H54 (cell line): ENCODE measurements at regions not wholly inside any gene's neighbourhood (a gene's known extent, or its start where the extent isn't known, plus 50 kb on each side); places are given as distances from the start of the nearest gene placed in this dataset.

Source experiments
- DNase-seq: peaks from one replicate; pipeline ENCODE4 v3.0.0; 2011; ENCODE audit warnings: low spot score, mixed read lengths; ENCODE audit not compliant: insufficient read length
- FAIRE-seq: peaks from 3 replicates; lab custom pipeline; 2011; peaks lifted over from hg19 to GRCh38; lab: Jason Lieb, UNC
- POLR2A ChIP-seq: IDR thresholded peaks from 2 replicates; pipeline ENCODE4 v1.6.1; 2011; ENCODE audit warnings: low read depth, mild to moderate bottlenecking, low read length

DNA sequence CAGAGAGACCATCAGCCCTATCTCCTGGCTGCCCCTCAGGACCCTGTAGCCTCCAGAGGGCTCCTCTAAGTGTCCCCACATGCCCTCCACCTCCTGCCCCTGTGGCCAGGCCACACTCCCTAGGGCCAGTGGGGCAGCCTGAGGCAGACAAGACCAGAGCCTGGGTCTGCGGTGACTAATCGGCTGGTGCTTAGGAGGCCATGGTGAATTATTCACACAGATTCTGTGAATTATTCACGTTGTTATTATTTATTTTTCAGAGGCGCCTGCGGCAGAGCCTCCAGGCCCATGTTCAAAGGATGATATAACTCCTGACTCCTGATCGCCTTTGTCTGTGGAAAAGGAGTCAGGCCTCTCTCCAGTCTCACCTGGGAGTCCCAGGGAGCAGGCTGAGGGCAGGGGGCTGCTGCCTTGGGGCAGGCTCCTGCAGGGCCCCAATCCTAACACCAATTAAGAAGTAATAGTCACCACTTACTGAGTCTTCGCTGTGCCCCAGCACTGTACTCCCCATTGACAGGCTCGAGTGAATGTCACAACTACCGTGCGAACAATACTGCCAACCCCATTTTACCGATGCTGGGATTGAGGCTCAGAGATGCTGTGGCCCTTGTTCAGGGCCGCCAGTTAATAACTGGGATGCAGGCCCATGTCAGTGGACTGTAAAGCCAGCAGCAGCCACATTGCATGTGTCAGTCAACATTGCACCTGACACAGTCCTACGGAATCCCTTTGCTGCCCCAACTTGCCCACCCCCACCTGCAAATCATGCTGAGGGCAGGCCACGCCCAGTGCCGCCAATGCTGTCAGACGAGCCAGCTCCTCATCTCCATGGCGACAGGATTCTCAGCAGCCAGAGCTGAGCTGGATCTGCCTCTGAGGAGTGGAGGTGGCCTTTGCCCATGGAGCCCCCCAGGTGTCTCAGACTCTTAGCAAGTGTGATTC lies 94.9 kb downstream of the PCDH1 start:
- peak; percentile 63 for DNase-seq
- no peak for FAIRE-seq
- TF ChIP-seq POLR2A: no peak

DNA sequence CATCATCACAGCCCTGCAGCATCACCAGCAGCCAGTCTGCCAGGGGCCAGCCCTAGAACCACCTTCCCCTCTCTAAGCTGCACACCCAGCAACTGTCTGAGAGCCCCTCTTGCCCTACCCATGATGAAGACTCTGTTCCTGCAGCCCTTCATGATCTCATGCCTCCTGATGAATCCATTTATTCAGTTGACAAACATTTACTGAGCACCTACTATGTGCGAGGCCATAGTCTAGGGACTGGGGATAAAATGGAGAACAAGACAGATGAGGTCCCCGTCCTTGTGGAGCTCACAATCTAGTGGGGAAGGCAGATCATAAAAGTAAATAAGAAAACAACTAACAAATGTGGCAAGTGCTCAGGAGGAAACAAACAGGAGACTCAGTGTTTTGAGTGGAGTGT lies 96.3 kb downstream of the PCDH1 start:
- TF ChIP-seq POLR2A: no peak
- FAIRE-seq: no peak
- no peak for DNase-seq

DNA sequence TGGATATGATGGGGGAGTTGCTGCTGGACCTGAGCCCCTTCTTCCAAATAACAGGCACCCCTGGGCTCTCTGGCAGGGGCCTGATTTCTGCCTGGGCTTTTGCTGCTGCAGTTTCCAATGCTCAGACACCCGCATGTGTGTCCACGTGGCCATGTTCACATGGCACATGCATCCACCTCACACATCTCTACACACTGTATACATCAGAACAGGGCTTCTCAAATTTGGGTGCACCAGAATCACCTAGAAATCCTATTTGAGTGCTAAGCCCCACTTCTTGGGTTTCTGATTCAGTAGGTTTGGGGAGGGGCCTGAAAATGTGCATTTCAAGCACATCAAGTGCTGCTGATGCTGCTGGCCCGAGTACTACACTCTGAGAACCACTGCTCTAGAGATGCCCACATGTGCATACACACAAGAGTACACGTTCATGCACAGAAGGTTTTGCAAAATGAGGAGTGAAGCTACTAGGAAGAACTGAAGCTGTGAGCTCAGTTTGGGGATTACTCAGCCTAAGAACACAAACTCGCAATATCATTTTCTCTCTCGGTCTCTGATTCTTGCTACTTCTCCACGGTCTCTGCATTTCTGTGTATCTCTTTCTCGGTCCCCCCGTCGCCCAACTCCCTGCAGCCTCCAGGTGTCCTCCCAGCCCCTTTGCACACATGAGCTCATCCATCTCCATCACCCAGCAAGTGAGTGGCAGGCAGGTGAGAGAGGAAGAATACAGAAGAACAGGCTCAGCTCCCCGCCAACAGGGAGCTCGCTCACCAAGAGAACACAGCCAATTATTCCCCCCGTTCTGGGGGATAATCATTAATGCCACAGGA lies 97.0 kb downstream of the PCDH1 start:
- no peak for DNase-seq
- no peak for TF ChIP-seq POLR2A
- FAIRE-seq: no peak

DNA sequence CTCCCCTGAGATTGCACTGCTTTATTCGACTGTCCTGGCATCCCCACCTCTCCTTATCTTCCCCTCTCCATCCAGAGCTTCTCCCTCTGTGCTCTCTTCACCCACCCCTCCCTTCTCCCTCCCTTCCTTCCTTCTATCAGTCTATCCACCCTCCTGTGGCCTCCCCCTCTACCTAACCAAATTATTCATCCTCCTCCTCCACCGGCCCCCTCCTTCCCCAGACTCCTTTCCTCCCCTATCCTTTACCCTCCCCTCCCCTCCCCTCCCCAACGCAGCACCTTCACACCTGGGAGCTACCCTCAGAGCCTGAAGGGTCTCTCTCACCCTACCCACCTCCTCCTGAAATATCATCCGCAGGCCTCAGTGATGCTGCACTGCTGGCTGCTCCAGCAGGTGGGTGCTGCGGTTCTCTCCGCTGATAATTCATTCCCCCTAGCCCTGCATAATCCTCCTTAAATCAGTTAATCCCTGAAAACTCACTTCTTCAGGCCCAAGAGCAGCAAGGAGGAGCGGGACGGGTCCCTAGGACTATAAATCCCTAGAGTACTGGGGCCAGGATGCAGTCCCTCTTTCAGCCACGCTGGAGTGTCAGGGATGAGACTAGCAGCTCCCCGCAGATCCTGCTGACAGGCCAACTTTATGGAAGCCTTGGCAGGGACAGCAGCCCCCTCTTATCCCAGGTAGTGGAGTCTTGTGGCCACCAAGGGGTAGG lies 97.8 kb downstream of the PCDH1 start:
- no peak for TF ChIP-seq POLR2A
- DNase-seq: no peak
- no peak for FAIRE-seq

DNA sequence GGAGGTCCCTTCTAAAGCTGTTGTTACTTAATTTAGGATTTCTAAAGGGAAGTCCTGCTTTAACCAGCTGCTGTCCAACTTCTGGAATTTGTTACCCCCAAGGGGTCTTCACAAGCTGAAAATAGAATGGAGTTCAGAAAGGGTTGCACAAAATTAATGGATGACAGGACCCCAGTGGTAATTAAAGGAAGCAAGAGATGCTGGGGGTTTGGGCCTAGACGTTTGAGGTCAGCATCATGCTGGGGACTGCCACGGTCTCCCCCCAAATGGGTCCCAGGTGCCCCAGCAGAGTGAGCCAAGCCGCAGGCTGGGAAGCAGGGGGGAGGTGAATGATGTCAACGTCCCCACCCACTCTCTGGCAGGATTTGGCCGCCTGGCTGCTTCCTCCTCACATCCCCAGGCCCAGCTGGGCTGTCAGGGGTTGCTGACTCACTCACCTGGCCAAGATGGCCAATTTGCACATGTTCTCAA lies 97.5 kb upstream of the ARAP3 start:
- TF ChIP-seq POLR2A: no peak
- FAIRE-seq (no peak), DNase-seq (peak; percentile 45)

DNA sequence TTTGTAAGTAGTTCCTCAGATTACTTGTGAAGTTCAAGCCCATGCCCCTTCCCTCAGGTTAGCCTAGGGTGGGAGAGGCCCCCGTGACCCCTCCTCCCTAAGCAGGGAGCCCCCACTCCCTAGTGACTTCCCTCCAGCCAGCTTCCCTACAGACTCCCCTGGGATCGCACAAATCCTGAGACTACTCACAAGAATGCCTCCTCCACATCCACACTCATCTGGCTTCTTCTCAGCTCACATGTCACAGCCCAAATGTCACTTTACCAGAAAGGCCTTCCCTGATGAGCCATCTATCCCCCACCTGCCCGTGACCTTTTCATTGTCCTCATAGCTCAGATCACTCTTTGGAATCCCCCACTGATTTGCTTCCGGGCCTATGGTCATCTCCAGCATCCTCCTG lies 96.7 kb upstream of the ARAP3 start:
- FAIRE-seq (no peak), DNase-seq (no peak)
- TF ChIP-seq POLR2A: no peak

DNA sequence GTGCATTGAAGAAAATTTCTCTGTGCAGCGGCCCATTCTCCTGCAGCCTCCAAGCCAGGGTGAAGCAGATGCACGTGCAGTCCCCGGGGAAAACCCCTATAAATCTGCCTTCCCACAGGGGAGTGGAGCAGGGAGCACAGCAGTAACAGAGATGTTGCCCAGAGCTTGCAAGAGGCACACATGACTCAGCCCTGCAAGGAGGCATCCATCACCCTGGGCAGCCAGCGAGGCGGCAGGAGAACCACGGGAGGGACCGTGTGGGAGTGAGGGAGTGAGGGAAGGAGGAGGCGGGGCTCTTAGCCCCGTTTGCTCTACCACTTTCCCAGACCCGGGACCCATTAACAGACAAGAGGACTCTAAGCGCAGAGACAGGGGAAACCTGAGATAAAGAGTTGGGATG lies 96.2 kb upstream of the ARAP3 start:
- FAIRE-seq (peak; percentile 68), DNase-seq (peak; percentile 98)
- 0 out of 2 replicates have a peak, but pooled peaks have one; percentile 9 for TF ChIP-seq POLR2A

DNA sequence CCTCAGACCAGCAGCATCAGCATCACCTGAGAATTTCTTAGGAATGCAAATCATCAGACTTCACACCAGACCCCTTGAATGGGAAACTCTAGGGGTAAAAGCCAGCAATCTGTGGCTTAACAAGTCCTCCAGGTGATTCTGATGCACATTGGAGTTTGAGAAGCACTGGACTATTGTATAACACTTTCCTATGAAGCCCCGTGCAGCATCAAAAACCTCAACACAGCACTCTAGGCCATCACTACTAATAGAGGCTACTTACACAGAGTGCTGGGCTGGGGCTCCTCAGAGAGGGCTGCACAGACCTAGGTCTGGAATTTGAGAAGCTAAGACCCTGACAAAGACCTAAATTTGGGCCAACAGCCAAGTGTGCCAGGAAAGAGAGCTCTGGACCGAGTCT lies 95.7 kb upstream of the ARAP3 start:
- no peak for TF ChIP-seq POLR2A
- FAIRE-seq (no peak), DNase-seq (no peak)

DNA sequence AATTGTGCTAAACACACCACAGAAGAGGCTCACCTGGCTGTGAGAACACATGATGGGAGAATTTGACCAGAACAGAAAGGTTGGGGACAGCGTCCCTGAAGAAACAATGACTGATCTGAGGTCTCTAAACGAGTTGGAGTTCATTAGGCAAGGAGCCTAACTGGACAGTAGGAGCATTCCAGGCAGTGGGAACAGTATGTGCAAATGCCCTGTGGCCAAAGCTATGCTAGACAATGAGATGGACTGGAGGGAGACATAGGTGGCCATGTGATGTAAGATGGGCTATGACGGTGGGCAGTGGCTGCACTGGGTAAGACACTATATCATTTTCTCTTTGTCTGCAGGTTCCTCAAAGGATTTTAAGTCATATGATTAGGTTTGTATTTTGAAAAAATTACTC lies 95.1 kb upstream of the ARAP3 start:
- no peak for DNase-seq
- FAIRE-seq: no peak
- no peak for TF ChIP-seq POLR2A

DNA sequence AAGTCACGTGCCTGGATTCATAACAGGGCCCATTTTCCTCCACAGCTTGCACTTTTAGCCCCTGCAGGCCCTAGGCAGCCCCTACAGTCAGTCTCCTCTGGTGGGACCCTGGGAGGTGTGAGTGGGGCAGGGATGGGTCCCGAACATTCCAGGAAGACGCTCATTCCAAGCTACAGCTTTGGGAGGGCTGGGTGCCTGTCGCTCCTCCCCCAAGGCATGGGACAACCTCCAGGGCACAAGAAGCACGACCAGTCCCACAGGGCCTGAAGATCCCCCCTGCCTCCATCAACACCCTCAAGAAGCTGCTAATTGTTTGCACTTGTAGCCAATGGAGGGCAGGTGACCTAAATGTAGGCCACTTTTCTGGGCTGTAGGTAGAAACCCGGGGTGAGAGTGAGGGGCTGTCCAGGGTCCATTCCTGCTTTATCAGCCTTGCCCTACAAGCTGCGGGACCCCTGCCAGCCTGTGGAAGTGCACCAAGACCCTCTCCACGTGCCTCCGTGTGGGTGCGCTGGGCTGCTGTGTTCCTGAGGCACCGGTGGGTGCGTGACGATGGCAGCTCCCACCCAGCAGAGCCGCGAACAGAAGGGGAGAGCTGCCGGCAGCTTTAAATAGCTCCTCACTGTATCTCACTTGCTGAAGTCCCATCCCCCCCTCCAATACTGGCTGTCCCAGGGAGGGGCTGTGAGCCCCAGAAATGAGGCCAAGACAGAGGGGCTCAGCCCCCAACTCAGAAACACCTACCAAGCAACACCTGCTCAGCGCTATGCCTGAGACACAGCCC lies 91.9 kb upstream of the ARAP3 start:
- DNase-seq: no peak
- no peak for TF ChIP-seq POLR2A
- FAIRE-seq: no peak

DNA sequence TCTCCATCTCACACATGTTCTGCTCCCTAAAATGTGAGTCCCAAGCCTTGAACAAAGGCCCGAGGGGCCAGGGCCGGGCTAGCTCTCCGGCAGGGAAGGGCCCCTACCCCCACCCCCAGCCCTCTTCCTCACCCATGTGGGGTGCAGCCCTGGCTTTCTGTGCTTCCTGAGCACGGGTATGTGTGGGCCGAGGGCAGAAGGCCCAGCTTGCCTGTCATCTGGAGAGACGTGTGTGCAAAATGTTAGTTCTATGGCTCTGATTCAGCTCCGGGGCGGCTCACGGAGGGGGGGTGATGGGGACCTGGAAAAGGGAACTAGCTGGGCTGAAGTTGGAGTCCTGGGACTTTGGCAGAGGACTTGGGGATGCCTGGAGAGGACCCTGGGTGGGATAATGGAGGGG lies 90.3 kb upstream of the ARAP3 start:
- no peak for FAIRE-seq
- no peak for DNase-seq
- no peak for TF ChIP-seq POLR2A

DNA sequence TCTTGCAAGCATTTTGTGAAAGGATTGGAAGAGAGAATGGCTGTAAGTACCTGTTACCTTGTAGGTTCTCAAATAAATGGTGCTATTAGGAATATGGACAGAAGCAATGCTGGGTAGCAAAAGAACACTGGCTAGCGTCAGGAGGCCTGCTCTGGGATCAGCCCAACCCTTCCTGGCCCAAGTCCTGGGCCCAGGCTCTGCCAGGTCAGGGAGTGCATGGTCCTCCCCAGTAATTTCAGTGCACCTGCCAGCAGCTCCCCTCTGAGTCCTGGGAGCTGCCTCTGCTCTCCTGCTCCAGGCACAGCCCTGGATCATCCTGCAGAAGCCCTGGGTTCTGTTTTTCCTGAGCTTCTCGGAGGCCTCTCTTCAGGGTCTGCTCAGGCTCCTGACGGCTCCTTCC lies 89.5 kb upstream of the ARAP3 start:
- no peak for FAIRE-seq
- TF ChIP-seq POLR2A: no peak
- no peak for DNase-seq

DNA sequence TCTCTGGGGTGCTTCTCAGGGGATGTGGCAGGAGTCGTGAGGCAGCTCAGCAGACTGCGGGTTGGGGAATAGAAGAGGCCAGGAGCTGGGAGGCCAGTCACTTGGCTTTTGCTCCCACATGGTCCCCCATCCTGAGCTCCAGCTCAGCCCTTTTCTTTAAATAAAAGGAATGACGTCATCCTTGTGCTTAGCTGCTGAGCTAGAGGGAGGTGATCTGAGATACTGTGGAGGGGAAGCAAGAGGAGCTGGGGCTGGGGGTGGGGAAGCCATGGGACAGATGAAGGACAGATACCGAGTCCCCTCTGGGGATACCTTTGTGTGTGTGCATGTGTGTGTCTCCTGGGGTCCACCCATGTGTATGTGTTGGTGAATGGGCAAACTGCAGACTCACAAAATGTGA lies 89.0 kb upstream of the ARAP3 start:
- TF ChIP-seq POLR2A: no peak
- FAIRE-seq (no peak), DNase-seq (no peak)

DNA sequence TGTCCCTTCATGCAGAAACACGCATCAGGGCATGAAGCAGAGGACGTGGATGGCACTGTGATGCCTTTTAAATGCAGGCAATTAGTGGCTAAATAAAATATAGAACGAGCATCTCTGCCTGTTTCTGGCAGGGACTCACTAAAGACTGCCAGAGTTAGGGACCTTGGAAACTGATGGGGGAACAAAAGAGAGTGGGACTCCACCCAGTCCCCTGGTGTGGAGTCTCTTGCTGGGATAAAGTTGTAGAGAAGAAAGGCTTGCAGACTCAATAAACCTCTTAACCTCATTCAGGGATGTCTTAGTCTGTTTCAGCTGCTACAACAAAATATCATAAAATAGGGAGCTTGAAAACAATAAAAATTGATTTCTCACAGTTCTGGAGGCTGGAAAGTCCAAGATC lies 87.6 kb upstream of the ARAP3 start:
- TF ChIP-seq POLR2A: no peak
- FAIRE-seq (no peak), DNase-seq (no peak)
